Esophagus squamous epithelium (tissue), 5 donors: ENCODE measurements at regions not wholly inside any gene's neighbourhood (a gene's known extent, or its start where the extent isn't known, plus 50 kb on each side); places are given as distances from the start of the nearest gene placed in this dataset.

Experiments used
- DNase-seq: peaks from one replicate; lab custom pipeline; 2025; lab: John Stamatoyannopoulos, UW
- H3K27ac ChIP-seq, 4 donors: fragments of 200-600 bp; sonication (generic); one replicate each; pipeline ENCODE4 v1.5.1; 2016 to 2019; ENCODE audit warnings: mild to moderate bottlenecking in 1 of 4
- H3K27me3 ChIP-seq, 4 donors: fragments of 200-600 bp; sonication (generic); 1 replicate in 3 of 4; 2 replicates in 1 of 4; pipeline versions ENCODE4 v1.5.1 to v1.6.0; 2017 to 2021; ENCODE audit warnings: antibody characterized with exemption in 1 of 4
- H3K36me3 ChIP-seq, 3 donors: fragments of 200-600 bp; sonication (generic); one replicate each; pipeline ENCODE4 v1.5.1; 2016 to 2019
- H3K4me1 ChIP-seq, 3 donors: fragments of 200-600 bp; sonication (generic); one replicate each; pipeline ENCODE4 v1.5.1; 2017 to 2019
- H3K4me3 ChIP-seq, 4 donors: fragments of 200-600 bp; sonication (generic); 1 replicate in 3 of 4; 2 replicates in 1 of 4; pipeline ENCODE4 v1.5.1; 2016 to 2019; ENCODE audit warnings: mild to moderate bottlenecking in 2 of 4, moderate library complexity in 1 of 4
- H3K9me3 ChIP-seq, 3 donors: fragments of 200-600 bp; sonication (generic); one replicate each; pipeline ENCODE4 v1.5.1; 2016 to 2019
- CTCF ChIP-seq, 6 experiments: fragments of 450-650 bp in 4 of 6; fragments of 200-600 bp in 2 of 6; sonication (generic) in 2 of 6; IDR thresholded peaks; one replicate each; pipeline ENCODE4 v1.5.1; 2016 to 2019; ENCODE audit warnings: antibody characterized with exemption in 6 of 6, mild to moderate bottlenecking in 4 of 6, moderate library complexity in 4 of 6
- POLR2A ChIP-seq, 4 donors: fragments of 450-650 bp; IDR thresholded peaks; one replicate each; pipeline ENCODE4 v1.6.1; 2017; ENCODE audit warnings: antibody characterized with exemption in 4 of 4, mild to moderate bottlenecking in 4 of 4, moderate library complexity in 3 of 4
- WGBS, 2 donors: methylation state at CpG; one replicate each; pipeline ENCODE4 v1.1.5; 2018; 5-methylcytosine and 5-hydroxymethylcytosine counted together
- intact Hi-C: fragments of 100-400 bp; cut with DNase I; formaldehyde crosslinking; loops from one replicate; pipeline ENCODE4 v1.15.0; 2022
- donor health status: DM: yes; HTN: yes; CAD: no.

GRCh38 chr6:95279616-95280015 lies 297.7 kb upstream of the MANEA start:
- H3K27ac ChIP-seq = no peak overlapping the region
- intact Hi-C loops = no loop called here
- H3K27me3 ChIP-seq = no peaks in the 10 kb centered on the region
- TF ChIP-seq POLR2A (IDR thresholded peaks at IDR 0.05) = no peak
- no peak for TF ChIP-seq CTCF (IDR thresholded peaks at IDR 0.05)
- no peak overlapping the region for H3K4me3 ChIP-seq
- no peaks in the 10 kb centered on the region for H3K9me3 ChIP-seq
- WGBS, 2 donors = 25 to 70% methylated on average over 1 of the region's 1 CpG
- no peaks in the 10 kb centered on the region for H3K4me1 ChIP-seq
- H3K36me3 ChIP-seq = no peaks in the 10 kb centered on the region
- no peak for DNase-seq

- no peaks in the 10 kb centered on the region for H3K36me3 ChIP-seq
- intact Hi-C loops = no loop called here
- no peak overlapping the region for H3K4me3 ChIP-seq
- no peak overlapping the region for H3K27ac ChIP-seq
- DNase-seq = no peak
- H3K27me3 ChIP-seq = no peaks in the 10 kb centered on the region
- H3K9me3 ChIP-seq = no peaks in the 10 kb centered on the region
- no peaks in the 10 kb centered on the region for H3K4me1 ChIP-seq
- WGBS, 2 donors = 50 to 52% methylated on average over 4 of the region's 4 CpGs
- TF ChIP-seq CTCF (IDR thresholded peaks at IDR 0.05) (no peak), POLR2A (IDR thresholded peaks at IDR 0.05) (no peak)
Observed at GRCh38 chr6:95280686-95281273, 296.6 kb upstream of the MANEA start.

- intact Hi-C loops = no loop called here
Observed at GRCh38 chr6:95285881-95286280, 291.5 kb upstream of the MANEA start.

GRCh38 chr6:95286874-95287273 lies 290.5 kb upstream of the MANEA start:
- Histone ChIP-seq H3K9me3 (no peaks in the 10 kb centered on the region), H3K27me3 (no peaks in the 10 kb centered on the region), H3K4me3 (no peak overlapping the region), H3K36me3 (no peaks in the 10 kb centered on the region), H3K4me1 (no peaks in the 10 kb centered on the region), H3K27ac (no peak overlapping the region)
- TF ChIP-seq CTCF (IDR thresholded peaks at IDR 0.05) = no peak
- TF ChIP-seq POLR2A (IDR thresholded peaks at IDR 0.05) = no peak
- DNase-seq = no peak
- intact Hi-C loops = no loop called here

More at GRCh38 chr6:95285881-95286280, 291.5 kb upstream of the MANEA start:
- H3K9me3 ChIP-seq = no peaks in the 10 kb centered on the region
- no peaks in the 10 kb centered on the region for H3K27me3 ChIP-seq
- no peak overlapping the region for H3K27ac ChIP-seq
- no peak for DNase-seq
- H3K36me3 ChIP-seq = no peaks in the 10 kb centered on the region
- no peaks in the 10 kb centered on the region for H3K4me1 ChIP-seq
- H3K4me3 ChIP-seq = no peak overlapping the region
- WGBS, 2 donors = 38 to 41% methylated on average over 2 of the region's 2 CpGs
- TF ChIP-seq POLR2A (IDR thresholded peaks at IDR 0.05) = no peak
- no peak for TF ChIP-seq CTCF (IDR thresholded peaks at IDR 0.05)

- Histone ChIP-seq H3K4me3 (no peak overlapping the region), H3K36me3 (no peaks in the 10 kb centered on the region), H3K27me3 (no peaks in the 10 kb centered on the region), H3K4me1 (no peaks in the 10 kb centered on the region), H3K9me3 (no peaks in the 10 kb centered on the region), H3K27ac (no peak overlapping the region)
- TF ChIP-seq CTCF (IDR thresholded peaks at IDR 0.05) = no peak
- TF ChIP-seq POLR2A (IDR thresholded peaks at IDR 0.05) = no peak
- intact Hi-C loops = no loop called here
- DNase-seq = no peak
Observed at GRCh38 chr6:95288251-95288650, 289.1 kb upstream of the MANEA start.
